ENCODE measurements at regions not wholly inside any gene's neighbourhood (a gene's known extent, or its start where the extent isn't known, plus 50 kb on each side); places are given as distances from the start of the nearest gene placed in this dataset.

DNA sequence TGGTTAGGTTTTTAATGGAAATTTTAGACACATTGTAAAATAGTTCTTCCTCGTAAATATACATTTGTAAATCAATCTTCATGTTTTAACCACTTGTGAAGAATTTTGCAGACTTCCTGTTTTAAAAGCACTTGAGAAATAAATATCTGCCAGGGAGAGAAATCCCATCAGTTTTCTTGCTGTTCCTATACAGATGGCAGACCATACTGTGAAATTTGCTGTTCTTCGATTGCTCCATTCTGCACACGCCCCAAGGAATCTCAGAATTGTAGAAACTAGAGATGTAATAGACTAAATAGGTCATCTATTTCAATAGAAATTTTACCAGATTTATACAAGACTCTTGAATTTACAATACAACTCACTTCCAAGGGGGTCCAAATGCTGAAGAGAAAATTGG lies 75.8 kb upstream of the PIK3C3 start:
- no peaks in the 10 kb centered on the region for H3K9me3 ChIP-seq (ENCODE audit: control insufficient read depth in 4 of 4, low read length in 3 of 4)
- no peaks in the 10 kb centered on the region for H3K27me3 ChIP-seq (ENCODE audit: control insufficient read depth in 4 of 4, insufficient read depth in 4 of 4, low read length in 3 of 4)
- WGBS: 85% methylated on average over 3 of the region's 3 CpGs
- no peaks in the 10 kb centered on the region for H3K36me3 ChIP-seq (ENCODE audit: control insufficient read depth in 4 of 4, insufficient read depth in 3 of 4, low read depth in 1 of 4, low read length in 3 of 4)
- no peak overlapping the region for H3K9ac ChIP-seq (ENCODE audit: low read depth in 1 of 2, low read length in 2 of 2)
- H3K4me3 ChIP-seq (ENCODE audit: low read depth in 1 of 3, low read length in 3 of 3): no peak overlapping the region
- no peak for DNase-seq (ENCODE audit: low spot score)
- H3K4me1 ChIP-seq (ENCODE audit: control insufficient read depth in 4 of 4, insufficient read depth in 4 of 4, low read length in 3 of 4): no peaks in the 10 kb centered on the region
- no peak for TF ChIP-seq TAF1 (conservative IDR thresholded peaks at IDR 0.05)
- no peak for TF ChIP-seq GABPA (IDR thresholded peaks at IDR 0.05 in 1 of 2, conservative IDR thresholded peaks at IDR 0.05 in 1 of 2)
- TF ChIP-seq, protein P1, sequence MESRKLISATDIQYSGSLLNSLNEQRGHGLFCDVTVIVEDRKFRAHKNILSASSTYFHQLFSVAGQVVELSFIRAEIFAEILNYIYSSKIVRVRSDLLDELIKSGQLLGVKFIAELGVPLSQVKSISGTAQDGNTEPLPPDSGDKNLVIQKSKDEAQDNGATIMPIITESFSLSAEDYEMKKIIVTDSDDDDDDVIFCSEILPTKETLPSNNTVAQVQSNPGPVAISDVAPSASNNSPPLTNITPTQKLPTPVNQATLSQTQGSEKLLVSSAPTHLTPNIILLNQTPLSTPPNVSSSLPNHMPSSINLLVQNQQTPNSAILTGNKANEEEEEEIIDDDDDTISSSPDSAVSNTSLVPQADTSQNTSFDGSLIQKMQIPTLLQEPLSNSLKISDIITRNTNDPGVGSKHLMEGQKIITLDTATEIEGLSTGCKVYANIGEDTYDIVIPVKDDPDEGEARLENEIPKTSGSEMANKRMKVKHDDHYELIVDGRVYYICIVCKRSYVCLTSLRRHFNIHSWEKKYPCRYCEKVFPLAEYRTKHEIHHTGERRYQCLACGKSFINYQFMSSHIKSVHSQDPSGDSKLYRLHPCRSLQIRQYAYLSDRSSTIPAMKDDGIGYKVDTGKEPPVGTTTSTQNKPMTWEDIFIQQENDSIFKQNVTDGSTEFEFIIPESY (IDR thresholded peaks at IDR 0.05): no peak
- no peak for TF ChIP-seq RAD21 (IDR thresholded peaks at IDR 0.05)
- no peak for TF ChIP-seq SP1 (IDR thresholded peaks at IDR 0.05)
- no peak for TF ChIP-seq EGR1 (IDR thresholded peaks at IDR 0.05; ENCODE audit: low read depth in 2 of 2)
- TF ChIP-seq, protein P2, sequence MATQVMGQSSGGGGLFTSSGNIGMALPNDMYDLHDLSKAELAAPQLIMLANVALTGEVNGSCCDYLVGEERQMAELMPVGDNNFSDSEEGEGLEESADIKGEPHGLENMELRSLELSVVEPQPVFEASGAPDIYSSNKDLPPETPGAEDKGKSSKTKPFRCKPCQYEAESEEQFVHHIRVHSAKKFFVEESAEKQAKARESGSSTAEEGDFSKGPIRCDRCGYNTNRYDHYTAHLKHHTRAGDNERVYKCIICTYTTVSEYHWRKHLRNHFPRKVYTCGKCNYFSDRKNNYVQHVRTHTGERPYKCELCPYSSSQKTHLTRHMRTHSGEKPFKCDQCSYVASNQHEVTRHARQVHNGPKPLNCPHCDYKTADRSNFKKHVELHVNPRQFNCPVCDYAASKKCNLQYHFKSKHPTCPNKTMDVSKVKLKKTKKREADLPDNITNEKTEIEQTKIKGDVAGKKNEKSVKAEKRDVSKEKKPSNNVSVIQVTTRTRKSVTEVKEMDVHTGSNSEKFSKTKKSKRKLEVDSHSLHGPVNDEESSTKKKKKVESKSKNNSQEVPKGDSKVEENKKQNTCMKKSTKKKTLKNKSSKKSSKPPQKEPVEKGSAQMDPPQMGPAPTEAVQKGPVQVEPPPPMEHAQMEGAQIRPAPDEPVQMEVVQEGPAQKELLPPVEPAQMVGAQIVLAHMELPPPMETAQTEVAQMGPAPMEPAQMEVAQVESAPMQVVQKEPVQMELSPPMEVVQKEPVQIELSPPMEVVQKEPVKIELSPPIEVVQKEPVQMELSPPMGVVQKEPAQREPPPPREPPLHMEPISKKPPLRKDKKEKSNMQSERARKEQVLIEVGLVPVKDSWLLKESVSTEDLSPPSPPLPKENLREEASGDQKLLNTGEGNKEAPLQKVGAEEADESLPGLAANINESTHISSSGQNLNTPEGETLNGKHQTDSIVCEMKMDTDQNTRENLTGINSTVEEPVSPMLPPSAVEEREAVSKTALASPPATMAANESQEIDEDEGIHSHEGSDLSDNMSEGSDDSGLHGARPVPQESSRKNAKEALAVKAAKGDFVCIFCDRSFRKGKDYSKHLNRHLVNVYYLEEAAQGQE (IDR thresholded peaks at IDR 0.05): no peak
- TF ChIP-seq, protein P3, sequence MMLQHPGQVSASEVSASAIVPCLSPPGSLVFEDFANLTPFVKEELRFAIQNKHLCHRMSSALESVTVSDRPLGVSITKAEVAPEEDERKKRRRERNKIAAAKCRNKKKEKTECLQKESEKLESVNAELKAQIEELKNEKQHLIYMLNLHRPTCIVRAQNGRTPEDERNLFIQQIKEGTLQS (IDR thresholded peaks at IDR 0.05): no peak
- TF ChIP-seq, protein P4, sequence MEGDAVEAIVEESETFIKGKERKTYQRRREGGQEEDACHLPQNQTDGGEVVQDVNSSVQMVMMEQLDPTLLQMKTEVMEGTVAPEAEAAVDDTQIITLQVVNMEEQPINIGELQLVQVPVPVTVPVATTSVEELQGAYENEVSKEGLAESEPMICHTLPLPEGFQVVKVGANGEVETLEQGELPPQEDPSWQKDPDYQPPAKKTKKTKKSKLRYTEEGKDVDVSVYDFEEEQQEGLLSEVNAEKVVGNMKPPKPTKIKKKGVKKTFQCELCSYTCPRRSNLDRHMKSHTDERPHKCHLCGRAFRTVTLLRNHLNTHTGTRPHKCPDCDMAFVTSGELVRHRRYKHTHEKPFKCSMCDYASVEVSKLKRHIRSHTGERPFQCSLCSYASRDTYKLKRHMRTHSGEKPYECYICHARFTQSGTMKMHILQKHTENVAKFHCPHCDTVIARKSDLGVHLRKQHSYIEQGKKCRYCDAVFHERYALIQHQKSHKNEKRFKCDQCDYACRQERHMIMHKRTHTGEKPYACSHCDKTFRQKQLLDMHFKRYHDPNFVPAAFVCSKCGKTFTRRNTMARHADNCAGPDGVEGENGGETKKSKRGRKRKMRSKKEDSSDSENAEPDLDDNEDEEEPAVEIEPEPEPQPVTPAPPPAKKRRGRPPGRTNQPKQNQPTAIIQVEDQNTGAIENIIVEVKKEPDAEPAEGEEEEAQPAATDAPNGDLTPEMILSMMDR (IDR thresholded peaks at IDR 0.05; ENCODE audit: low read depth, low read length, missing input control): no peak
- TF ChIP-seq HNF4A (conservative IDR thresholded peaks at IDR 0.05): no peak
- no peak for TF ChIP-seq NR2F2 (IDR thresholded peaks at IDR 0.05)
- TF ChIP-seq YY1 (IDR thresholded peaks at IDR 0.05): no peak
- no peak overlapping the region for H3K27ac ChIP-seq (ENCODE audit: low read depth in 1 of 2, low read length in 2 of 2)

DNA sequence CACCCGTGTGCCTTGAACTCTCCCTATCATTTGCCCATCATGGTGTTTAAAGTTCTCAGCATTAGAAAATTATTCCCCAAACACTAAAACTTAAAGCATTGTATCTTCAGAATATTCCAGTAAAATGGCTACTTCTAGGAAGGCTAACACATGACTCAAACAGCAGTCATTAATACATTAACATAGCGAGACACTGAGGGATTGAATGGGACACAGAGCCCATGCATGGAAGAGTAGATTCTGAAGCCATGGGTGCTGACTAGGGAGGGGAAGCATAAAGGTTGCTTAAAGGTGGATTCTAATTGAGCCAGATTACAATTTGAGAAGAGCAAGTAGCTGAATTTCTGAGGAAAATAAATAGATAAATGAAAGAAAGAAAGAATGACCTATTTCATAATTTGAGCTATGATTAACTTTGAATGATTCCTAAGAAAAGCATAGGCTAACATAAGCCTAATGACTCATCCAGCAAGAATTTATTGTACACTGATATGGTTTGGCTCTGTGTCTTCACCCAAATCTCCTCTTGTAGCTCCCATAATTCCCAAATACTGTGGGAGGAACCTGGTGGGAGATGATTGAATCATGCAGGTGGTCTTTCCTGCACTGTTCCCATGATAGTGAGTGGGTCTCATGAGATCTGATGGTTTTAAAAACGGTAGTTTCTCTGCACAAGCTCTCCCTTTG lies 79.8 kb upstream of the PIK3C3 start:
- Histone ChIP-seq H3K4me1 (ENCODE audit: control insufficient read depth in 4 of 4, insufficient read depth in 4 of 4, low read length in 3 of 4) (no peaks in the 10 kb centered on the region), H3K4me3 (ENCODE audit: low read depth in 1 of 3, low read length in 3 of 3) (no peak overlapping the region), H3K9ac (ENCODE audit: low read depth in 1 of 2, low read length in 2 of 2) (no peak overlapping the region), H3K9me3 (ENCODE audit: control insufficient read depth in 4 of 4, low read length in 3 of 4) (no peaks in the 10 kb centered on the region), H3K27me3 (ENCODE audit: control insufficient read depth in 4 of 4, insufficient read depth in 4 of 4, low read length in 3 of 4) (no peaks in the 10 kb centered on the region), H3K27ac (ENCODE audit: low read depth in 1 of 2, low read length in 2 of 2) (no peak overlapping the region), H3K36me3 (ENCODE audit: control insufficient read depth in 4 of 4, insufficient read depth in 3 of 4, low read depth in 1 of 4, low read length in 3 of 4) (no peaks in the 10 kb centered on the region)
- DNase-seq (ENCODE audit: low spot score): no peak
- no peak for TF ChIP-seq HNF4G (IDR thresholded peaks at IDR 0.05)
- no peak for TF ChIP-seq JUND (IDR thresholded peaks at IDR 0.05)
- no peak for TF ChIP-seq NR2F2 (IDR thresholded peaks at IDR 0.05)
- TF ChIP-seq, protein P4 (IDR thresholded peaks at IDR 0.05; ENCODE audit: low read depth, low read length, missing input control): no peak
- no peak for TF ChIP-seq YY1 (IDR thresholded peaks at IDR 0.05)
- WGBS: 86% methylated on average over 3 of the region's 3 CpGs

Data from liver (tissue), 8 donors.